ENCODE measurements at regions not wholly inside any gene's neighbourhood (a gene's known extent, or its start where the extent isn't known, plus 50 kb on each side); places are given as distances from the start of the nearest gene placed in this dataset.

- TF ChIP-seq GATA2 (IDR thresholded peaks at IDR 0.05; ENCODE audit: low read depth, low read length) (no peak), GATA3 (IDR thresholded peaks at IDR 0.05; ENCODE audit: low read depth, low read length) (no peak)
Measured at GRCh38 chr11:20256925-20257324, 96.7 kb upstream of the DBX1 start.
